Activated CD8-positive, alpha-beta T cell treated with anti-CD3 and anti-CD28 coated beads for 36 hours (primary cell): ENCODE measurements at regions not wholly inside any gene's neighbourhood (a gene's known extent, or its start where the extent isn't known, plus 50 kb on each side); places are given as distances from the start of the nearest gene placed in this dataset.
"Not testable (repeated sequence)": the region's sequence is repeated elsewhere in the genome, so short reads cannot be mapped to it uniquely, and the experiment has no call there.

Experiments used
- ATAC-seq: fragments of 200-7000 bp; cut with Tn5 transposase; one replicate; pipeline ENCODE4 v1.10.0; 2021; ENCODE audit warnings: mild to moderate bottlenecking, moderate library complexity
- CTCF ChIA-PET: fragments of 350-600 bp; sonication (Branson Sonifier 250); formaldehyde crosslinking; loops from one replicate; lab custom pipeline; 2021; ENCODE audit warnings: antibody characterized with exemption; lab: Charles Lee
- POLR2A ChIA-PET: fragments of 350-600 bp; sonication (Branson Sonifier 250); formaldehyde crosslinking; loops from one replicate; lab custom pipeline; 2021; ENCODE audit warnings: antibody characterized with exemption; lab: Charles Lee
- DNase-seq: peaks from one replicate; pipeline ENCODE4 v3.0.0-alpha.2; 2020
- H3K27ac Mint-ChIP-seq: one replicate; pipeline ENCODE4 v1.8.0; 2021; ENCODE audit warnings: mild to moderate bottlenecking, mixed read lengths
- H3K27me3 Mint-ChIP-seq: one replicate; pipeline ENCODE4 v1.8.0; 2021; ENCODE audit warnings: mixed read lengths
- H3K36me3 Mint-ChIP-seq: one replicate; pipeline ENCODE4 v1.8.0; 2021; ENCODE audit warnings: low read depth, mixed read lengths
- H3K4me1 Mint-ChIP-seq: one replicate; pipeline ENCODE4 v1.8.0; 2021; ENCODE audit warnings: low read depth, mixed read lengths
- H3K4me3 Mint-ChIP-seq: one replicate; pipeline ENCODE4 v1.8.0; 2021; ENCODE audit warnings: mild to moderate bottlenecking, moderate library complexity, mixed read lengths
- H3K9me3 Mint-ChIP-seq: one replicate; pipeline ENCODE4 v1.8.0; 2021; ENCODE audit warnings: mixed read lengths
- intact Hi-C: fragments of 100-400 bp; cut with micrococcal nuclease; formaldehyde crosslinking; loops from one replicate; pipeline ENCODE4 v1.10.0; 2022
- TF ChIP-seq, protein P1 (sequence below): fragments of 200-600 bp; IDR thresholded peaks from one replicate; pipeline ENCODE4 v1.8.0; 2022; ENCODE audit warnings: antibody characterized with exemption, mild to moderate bottlenecking

DNA sequence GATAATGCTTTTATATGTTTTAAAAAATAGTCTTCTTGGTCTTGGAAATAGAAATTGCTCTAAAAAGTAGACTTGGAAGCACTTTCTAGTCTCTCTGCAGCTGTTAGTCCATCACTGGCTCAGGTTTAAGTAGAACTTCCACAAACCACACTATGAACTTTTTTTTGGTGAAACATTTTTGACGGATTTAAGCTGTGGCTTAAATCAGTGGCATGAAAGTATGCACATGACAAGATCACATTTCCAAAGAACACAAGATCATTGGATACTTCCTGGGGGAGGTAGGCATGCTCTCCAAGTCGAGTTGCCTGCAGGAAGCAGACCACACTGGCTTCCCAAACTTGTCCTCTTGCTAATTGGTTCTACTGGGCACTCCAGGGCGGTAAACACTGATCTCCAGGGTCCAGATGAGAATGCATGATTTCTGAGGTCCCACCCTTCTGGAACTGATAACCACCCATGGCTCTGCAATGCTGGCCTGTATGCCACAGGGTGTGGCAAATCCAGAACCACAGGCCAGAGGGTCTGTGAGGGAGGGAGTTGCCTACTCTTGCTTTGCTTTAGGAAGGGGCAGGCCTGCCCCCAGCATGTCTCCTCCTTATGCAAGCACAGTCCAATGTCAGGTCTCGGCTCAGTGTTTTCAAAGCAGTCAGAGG, 331.9 kb upstream of the SFRP2 start:
- no peaks in the 10 kb centered on the region for H3K9me3 Mint-ChIP-seq
- H3K4me3 Mint-ChIP-seq: no peak overlapping the region
- H3K27me3 Mint-ChIP-seq: peaks cover 10% of the 10 kb centered on the region
- intact Hi-C loops: no loop called here
- H3K4me1 Mint-ChIP-seq: no peaks in the 10 kb centered on the region
- ATAC-seq (no peak), DNase-seq (no peak)
- no peaks in the 10 kb centered on the region for H3K36me3 Mint-ChIP-seq
- ChIA-PET CTCF (interaction anchor here (1.0 kb wide), 1 partner anchor 37 kb away, joined by 3 read pairs; no protein-coding TSS in a partner anchor), POLR2A (no interaction called here)
- TF ChIP-seq, protein P1, sequence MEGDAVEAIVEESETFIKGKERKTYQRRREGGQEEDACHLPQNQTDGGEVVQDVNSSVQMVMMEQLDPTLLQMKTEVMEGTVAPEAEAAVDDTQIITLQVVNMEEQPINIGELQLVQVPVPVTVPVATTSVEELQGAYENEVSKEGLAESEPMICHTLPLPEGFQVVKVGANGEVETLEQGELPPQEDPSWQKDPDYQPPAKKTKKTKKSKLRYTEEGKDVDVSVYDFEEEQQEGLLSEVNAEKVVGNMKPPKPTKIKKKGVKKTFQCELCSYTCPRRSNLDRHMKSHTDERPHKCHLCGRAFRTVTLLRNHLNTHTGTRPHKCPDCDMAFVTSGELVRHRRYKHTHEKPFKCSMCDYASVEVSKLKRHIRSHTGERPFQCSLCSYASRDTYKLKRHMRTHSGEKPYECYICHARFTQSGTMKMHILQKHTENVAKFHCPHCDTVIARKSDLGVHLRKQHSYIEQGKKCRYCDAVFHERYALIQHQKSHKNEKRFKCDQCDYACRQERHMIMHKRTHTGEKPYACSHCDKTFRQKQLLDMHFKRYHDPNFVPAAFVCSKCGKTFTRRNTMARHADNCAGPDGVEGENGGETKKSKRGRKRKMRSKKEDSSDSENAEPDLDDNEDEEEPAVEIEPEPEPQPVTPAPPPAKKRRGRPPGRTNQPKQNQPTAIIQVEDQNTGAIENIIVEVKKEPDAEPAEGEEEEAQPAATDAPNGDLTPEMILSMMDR: no peak
- no peak overlapping the region for H3K27ac Mint-ChIP-seq

DNA sequence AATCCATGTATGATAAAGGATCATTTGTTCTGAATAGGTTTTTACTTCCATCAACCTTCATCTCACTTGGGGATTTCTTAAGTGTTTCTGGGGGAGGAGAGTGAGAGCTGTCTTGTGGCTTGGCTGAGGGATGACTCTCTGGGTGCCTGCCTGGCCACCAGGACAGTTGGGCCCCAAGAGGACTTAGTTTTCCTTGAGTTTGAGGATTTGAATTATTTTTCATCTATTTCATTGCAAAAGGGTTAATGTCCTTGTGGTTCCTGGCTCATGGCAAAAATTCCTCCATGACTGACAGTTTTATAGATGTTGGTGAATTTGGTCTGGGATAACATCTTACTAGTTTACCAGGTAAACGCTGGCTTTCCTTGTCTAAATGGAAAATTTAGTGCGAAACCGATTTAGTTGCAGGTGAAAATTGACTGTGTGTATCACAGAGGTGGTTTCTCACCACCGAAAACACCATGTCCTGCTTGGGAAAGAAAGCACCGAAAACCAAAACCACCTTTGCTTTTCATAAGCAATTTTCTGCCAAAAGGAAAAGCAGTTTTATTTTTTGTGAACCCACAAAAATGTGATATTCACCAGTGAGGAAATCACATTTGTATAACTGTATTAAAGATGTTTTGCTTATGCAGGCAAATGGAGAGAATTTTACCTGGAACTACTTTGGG, 331.3 kb upstream of the SFRP2 start:
- ChIA-PET POLR2A (no interaction called here), CTCF (no interaction called here)
- H3K27ac Mint-ChIP-seq: no peak overlapping the region
- H3K4me1 Mint-ChIP-seq: no peaks in the 10 kb centered on the region
- DNase-seq: no peak
- H3K9me3 Mint-ChIP-seq: no peaks in the 10 kb centered on the region
- no peak overlapping the region for H3K4me3 Mint-ChIP-seq
- no peak for ATAC-seq
- H3K27me3 Mint-ChIP-seq: peaks cover 7% of the 10 kb centered on the region
- no peaks in the 10 kb centered on the region for H3K36me3 Mint-ChIP-seq
- intact Hi-C loops: no loop called here
- TF ChIP-seq, protein P1: no peak

DNA sequence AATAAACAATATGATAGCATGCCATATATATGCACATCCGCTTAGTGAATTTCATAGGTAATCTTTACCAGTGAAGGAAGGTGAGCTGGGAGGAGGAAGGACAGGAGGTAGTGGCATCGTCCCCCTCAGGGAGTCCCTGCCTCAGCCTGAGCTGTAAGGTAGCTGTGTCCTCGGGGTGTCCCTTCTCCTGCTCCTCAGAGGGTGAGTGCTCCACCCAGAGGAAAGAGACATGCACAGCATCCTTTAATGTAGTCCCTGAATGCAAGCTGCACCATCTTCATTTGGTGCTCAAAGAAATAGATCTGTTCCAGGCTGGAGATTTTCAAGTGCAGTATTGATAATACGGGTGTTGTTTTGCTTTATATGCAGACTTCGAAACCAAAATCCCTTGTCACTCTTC, 330.4 kb upstream of the SFRP2 start:
- TF ChIP-seq, protein P1: no peak
- DNase-seq (no peak), ATAC-seq (no peak)
- Mint-ChIP-seq H3K27me3 (peaks cover 5% of the 10 kb centered on the region), H3K4me3 (no peak overlapping the region), H3K36me3 (no peaks in the 10 kb centered on the region), H3K9me3 (no peaks in the 10 kb centered on the region), H3K27ac (no peak overlapping the region), H3K4me1 (no peaks in the 10 kb centered on the region)
- ChIA-PET POLR2A (no interaction called here), CTCF (no interaction called here)
- intact Hi-C loops: no loop called here

DNA sequence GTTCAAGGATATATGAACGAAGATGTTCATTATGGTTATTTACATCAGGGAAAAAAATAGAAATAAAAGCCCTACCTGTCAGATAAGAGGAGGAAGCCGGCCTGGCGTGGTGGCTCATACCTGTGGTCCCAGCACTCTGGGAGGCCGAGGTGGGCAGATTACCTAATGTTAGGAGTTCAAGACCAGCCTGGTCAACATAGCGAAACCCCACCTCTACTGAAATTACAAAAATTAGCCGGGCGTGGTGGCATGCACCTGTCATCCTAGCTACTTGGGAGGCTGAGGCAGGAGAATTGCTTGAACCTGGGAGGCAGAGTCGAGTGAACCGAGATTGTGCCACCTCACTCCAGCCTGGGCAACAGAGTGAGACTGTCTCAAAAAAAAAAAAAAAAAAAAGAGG, 328.8 kb upstream of the SFRP2 start:
- POLR2A ChIA-PET, H3K4me3 Mint-ChIP-seq, CTCF ChIA-PET, ATAC-seq, H3K27ac Mint-ChIP-seq, H3K4me1 Mint-ChIP-seq, H3K9me3 Mint-ChIP-seq, H3K27me3 Mint-ChIP-seq, intact Hi-C loops, H3K36me3 Mint-ChIP-seq, DNase-seq: not testable (repeated sequence)

DNA sequence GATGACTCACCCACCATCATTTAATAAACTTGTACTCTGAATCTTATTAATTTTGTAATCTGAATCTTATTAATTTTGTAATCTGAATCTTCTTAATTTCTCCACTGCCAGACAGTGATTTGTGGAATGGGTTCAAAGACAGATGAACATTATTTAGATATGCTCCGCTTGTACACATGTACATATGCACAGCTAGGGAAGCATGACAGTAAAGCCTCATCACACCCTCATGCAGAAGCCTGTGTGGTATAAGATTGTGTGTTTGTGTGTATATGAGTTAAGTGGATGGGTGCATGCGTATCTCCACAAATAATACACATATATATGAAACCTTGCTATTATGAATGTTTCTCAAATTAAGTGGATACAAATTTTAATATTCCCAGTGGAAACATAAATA, 318.5 kb upstream of the SFRP2 start:
- Mint-ChIP-seq H3K27ac (no peak overlapping the region), H3K4me3 (no peak overlapping the region), H3K36me3 (no peaks in the 10 kb centered on the region), H3K4me1 (no peaks in the 10 kb centered on the region), H3K27me3 (peaks cover 10% of the 10 kb centered on the region), H3K9me3 (peaks cover 1% of the 10 kb centered on the region)
- TF ChIP-seq, protein P1: no peak
- DNase-seq (no peak), ATAC-seq (no peak)
- POLR2A ChIA-PET: no interaction called here
- intact Hi-C loops: no loop called here
- CTCF ChIA-PET: no interaction called here
